ENCODE measurements at regions not wholly inside any gene's neighbourhood (a gene's known extent, or its start where the extent isn't known, plus 50 kb on each side); places are given as distances from the start of the nearest gene placed in this dataset.

DNA sequence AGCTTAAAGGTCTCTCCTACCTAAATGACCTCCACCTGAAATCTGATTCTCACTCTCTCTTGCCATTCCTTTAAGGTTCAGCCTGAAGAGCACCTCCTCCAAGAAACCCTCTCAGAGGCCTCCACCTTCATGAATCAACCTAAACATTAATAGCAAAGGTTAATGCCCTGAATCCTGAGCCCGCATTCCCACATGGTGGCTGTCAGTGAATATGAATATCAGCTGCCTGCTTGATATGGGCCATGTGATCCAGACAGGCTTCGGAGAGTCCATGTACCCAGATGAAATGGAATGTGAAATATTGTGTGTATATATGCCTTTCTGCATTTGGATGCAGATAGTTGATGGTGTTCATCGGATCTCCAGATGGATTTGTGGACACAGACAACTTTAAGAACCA lies 317.5 kb downstream of the TOX3 start:
- TF ChIP-seq POLR2AphosphoS5 (IDR thresholded peaks at IDR 0.05; ENCODE audit: borderline replicate concordance, low read depth, low read length) (no peak), EZH2 (IDR thresholded peaks at IDR 0.05) (no peak)

Measured in SK-N-MC (cell line).